HAP-1 (cell line): ENCODE measurements at regions not wholly inside any gene's neighbourhood (a gene's known extent, or its start where the extent isn't known, plus 50 kb on each side); places are given as distances from the start of the nearest gene placed in this dataset.
A peak's percentile ranks its signal among the peaks of the same experiment; 100 is the strongest.

Experiments used
- DNase-seq, 2 experiments: peaks; one replicate each; pipeline ENCODE4 v3.0.0-alpha.2; 2016 to 2020; ENCODE audit warnings: low spot score in 2 of 2
- H3K27me3 ChIP-seq: fragments of 250-450 bp; sonication (Bioruptor Pico); 2 replicates; pipeline ENCODE4 v1.5.1; 2020; ENCODE audit warnings: low read depth, mild to moderate bottlenecking, moderate library complexity
- H3K36me3 ChIP-seq: fragments of 250-450 bp; sonication (Bioruptor Pico); replicated peaks from 2 replicates; pipeline ENCODE4 v1.5.1; 2020; ENCODE audit warnings: mild to moderate bottlenecking
- H3K4me1 ChIP-seq: fragments of 250-450 bp; sonication (Bioruptor Pico); 2 replicates; pipeline ENCODE4 v1.5.1; 2020; ENCODE audit warnings: mild to moderate bottlenecking
- H3K4me3 ChIP-seq: fragments of 250-450 bp; sonication (Bioruptor Pico); 2 replicates; pipeline ENCODE4 v1.5.1; 2020; ENCODE audit warnings: mild to moderate bottlenecking, moderate library complexity
- H3K9me3 ChIP-seq: fragments of 250-450 bp; sonication (Bioruptor Pico); 2 replicates; pipeline ENCODE4 v1.5.1; 2020; ENCODE audit warnings: mild to moderate bottlenecking, moderate library complexity
- in situ Hi-C: fragments of 300-500 bp; cut with MboI; formaldehyde crosslinking; loops from 3 replicates; pipeline ENCODE4 v1.14.3; 2020; ENCODE audit warnings: low sequenced_read_pairs, inconsistent platforms, mixed read lengths

DNA sequence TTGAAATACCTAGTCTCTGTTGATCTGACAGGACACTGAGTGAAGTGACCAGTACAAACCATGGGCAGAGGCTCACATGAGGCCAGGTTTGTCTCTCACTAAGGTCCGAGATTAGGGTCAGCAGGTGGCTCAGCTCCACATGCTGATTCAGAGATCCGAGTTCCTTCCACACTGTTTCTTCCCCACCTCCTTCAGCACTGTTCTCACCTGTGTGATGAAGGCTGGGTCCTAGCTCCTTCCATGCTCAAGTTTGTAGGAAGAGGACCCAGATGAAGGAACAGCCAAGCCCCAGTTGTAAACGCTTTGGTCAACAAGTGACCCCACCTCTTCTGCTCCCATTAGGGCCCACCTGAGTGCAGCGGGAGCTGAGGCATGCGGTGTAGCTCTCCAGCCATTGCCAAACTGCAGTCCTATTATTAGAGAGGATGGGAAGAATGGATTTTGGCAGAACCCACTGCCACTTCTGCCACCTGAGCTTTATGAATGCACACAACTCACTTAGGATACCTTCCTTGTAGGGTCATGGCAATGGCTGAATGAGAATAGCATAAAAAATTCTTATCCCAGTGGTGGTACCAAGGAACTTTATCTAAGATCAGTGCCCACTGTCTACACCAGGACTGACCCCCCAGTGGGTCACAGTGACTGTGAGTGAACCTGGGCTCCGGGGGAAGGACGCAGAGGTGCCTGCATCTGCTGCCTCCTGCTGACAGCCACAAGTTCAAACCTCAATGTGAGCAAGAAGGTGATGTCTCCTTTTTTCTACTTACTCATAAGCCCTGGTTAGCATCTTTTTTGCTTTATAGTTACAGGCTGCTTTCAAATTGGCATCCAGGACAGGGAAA, 324.8 kb upstream of the HS6ST1 start:
- in situ Hi-C loops = no loop called here
- no peak for DNase-seq
- Histone ChIP-seq H3K36me3 (no peaks in the 10 kb centered on the region), H3K27me3 (no peaks in the 10 kb centered on the region), H3K9me3 (no peaks in the 10 kb centered on the region), H3K4me3 (no peak overlapping the region), H3K4me1 (no peaks in the 10 kb centered on the region)

DNA sequence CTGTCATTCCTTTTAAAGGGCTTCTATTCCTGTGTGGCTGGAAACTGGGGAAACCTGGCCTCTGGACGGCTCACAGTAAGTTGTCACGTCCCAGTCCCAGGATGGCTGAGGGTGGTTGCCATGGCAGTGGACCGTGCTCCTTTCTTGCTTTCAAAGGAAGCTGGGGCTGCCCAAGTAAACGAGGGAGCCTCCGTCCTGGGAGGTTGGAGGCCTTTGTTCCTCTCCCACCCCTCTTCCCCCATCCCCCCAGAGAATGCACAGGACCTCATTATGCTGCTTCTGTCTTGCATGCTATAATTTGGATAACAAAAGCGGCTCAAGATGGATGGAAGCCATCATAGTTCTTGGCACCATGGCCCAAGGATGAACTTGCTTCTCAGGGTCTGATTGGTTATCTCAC, 325.5 kb upstream of the HS6ST1 start:
- peak in 1 of 2 experiments; percentile 21 for DNase-seq
- no peaks in the 10 kb centered on the region for H3K9me3 ChIP-seq
- no peaks in the 10 kb centered on the region for H3K36me3 ChIP-seq
- no peak overlapping the region for H3K4me3 ChIP-seq
- H3K4me1 ChIP-seq = no peaks in the 10 kb centered on the region
- in situ Hi-C loops = no loop called here
- H3K27me3 ChIP-seq = no peaks in the 10 kb centered on the region

DNA sequence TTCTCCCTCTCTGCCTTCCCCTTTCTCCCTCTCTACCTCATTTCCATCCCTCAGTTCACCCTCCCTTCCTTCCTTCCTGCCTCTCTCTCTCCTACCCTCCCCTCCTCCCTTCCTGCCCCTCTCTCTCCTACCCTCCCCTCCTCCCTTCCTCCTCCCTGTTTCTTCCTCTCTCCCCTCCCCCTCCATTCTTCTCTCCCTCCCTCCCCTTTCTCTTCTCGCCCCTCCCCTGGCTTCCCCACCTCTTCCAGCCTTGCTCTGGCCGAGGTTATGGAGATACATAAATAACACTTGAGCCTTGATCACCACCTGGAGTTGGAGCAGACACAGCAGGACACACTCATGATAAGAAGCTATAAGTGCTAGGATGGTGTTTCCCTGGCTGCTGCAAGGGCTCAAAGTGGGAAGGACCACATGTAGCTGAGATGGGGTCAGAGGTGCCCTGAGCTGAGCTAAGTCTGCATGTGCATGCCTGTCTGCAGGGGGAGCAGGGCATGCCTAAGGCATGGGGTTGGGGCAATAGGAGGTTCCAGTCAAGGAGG, 326.1 kb upstream of the HS6ST1 start:
- in situ Hi-C loops = no loop called here
- Histone ChIP-seq H3K4me3 (no peak overlapping the region), H3K4me1 (no peaks in the 10 kb centered on the region), H3K27me3 (no peaks in the 10 kb centered on the region), H3K36me3 (no peaks in the 10 kb centered on the region), H3K9me3 (no peaks in the 10 kb centered on the region)
- DNase-seq = no peak

GRCh38 chr2:128645631-128646030, 327.0 kb upstream of the HS6ST1 start:
- Histone ChIP-seq H3K36me3 (no peaks in the 10 kb centered on the region), H3K27me3 (no peaks in the 10 kb centered on the region), H3K4me3 (no peak overlapping the region), H3K9me3 (no peaks in the 10 kb centered on the region), H3K4me1 (no peaks in the 10 kb centered on the region)
- in situ Hi-C loops = no loop called here
- no peak for DNase-seq

DNA sequence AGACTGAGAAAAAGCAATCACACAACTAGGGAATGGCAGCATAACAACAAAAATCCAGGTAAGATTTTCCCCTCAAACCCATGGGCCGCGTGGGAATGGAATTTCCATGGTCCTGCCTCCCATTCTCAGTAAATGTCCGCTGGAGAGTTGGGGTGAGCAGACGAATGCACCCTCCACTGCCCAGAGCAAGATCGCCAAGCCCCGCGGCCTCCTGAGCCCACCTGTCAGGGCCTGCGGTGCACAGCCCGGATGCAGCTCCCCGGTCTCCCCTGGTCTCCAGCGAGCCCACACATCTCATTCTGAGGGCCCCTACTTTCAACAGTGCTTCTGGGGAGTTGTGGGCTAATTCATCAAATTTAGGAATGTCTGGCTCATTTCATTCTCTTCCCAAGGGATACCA, 327.4 kb upstream of the HS6ST1 start:
- Histone ChIP-seq H3K36me3 (no peaks in the 10 kb centered on the region), H3K9me3 (no peaks in the 10 kb centered on the region), H3K27me3 (no peaks in the 10 kb centered on the region), H3K4me3 (no peak overlapping the region), H3K4me1 (no peaks in the 10 kb centered on the region)
- in situ Hi-C loops = no loop called here
- DNase-seq = no peak

DNA sequence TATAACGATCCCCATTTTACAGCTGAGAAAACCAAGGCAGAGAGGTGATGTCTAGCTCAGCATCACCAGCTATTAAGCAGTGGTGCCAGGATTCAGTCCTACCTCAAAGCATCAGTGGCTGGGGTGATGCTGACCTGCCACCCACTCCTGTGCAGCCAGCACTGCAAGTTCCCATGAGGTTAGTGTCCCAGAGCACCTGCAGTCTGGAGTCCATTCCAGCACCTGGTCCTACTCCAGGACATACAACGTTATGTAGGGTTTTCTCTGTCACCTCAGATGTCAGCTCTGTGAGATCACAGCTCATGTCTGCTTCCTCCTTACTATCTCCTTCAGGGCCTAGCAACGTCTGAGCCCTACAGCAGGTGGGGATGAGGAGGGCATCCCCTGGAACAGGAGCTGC, 328.0 kb upstream of the HS6ST1 start:
- no peak for DNase-seq

DNA sequence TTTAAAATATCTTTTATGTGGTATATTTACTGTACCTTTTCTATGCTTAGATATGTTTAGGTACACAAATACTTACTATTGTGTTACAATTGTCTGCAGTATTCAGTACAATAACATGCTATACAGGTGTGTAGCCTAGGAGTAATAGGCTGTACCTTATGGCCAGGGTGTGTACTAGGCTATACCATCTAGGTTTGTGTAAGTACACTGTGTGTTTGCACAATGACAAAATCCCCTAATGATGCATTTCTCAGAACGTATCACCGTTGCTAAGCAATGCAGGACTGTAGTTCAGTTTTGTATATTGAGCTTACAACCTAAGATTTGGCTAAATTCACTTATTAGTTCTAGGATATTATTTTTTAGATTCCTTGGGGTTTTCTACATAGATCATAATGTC, 332.3 kb upstream of the HS6ST1 start:
- no peaks in the 10 kb centered on the region for H3K4me1 ChIP-seq
- in situ Hi-C loops = no loop called here
- H3K36me3 ChIP-seq = no peaks in the 10 kb centered on the region
- no peak overlapping the region for H3K4me3 ChIP-seq
- no peaks in the 10 kb centered on the region for H3K27me3 ChIP-seq
- no peak for DNase-seq
- H3K9me3 ChIP-seq = no peaks in the 10 kb centered on the region

More for the DNA sequence above, 328.0 kb upstream of the HS6ST1 start:
- Histone ChIP-seq H3K27me3 (no peaks in the 10 kb centered on the region), H3K9me3 (no peaks in the 10 kb centered on the region), H3K36me3 (no peaks in the 10 kb centered on the region), H3K4me3 (no peak overlapping the region), H3K4me1 (no peaks in the 10 kb centered on the region)
- in situ Hi-C loops = no loop called here

- Histone ChIP-seq H3K4me3 (no peak overlapping the region), H3K4me1 (no peaks in the 10 kb centered on the region)
- DNase-seq = no peak
Measured at GRCh38 chr2:128654408-128654807, 335.7 kb upstream of the HS6ST1 start.

GRCh38 chr2:128660836-128661235, 342.2 kb upstream of the HS6ST1 start:
- in situ Hi-C loops = no loop called here
- no peaks in the 10 kb centered on the region for H3K9me3 ChIP-seq
- H3K4me3 ChIP-seq = no peak overlapping the region
- H3K27me3 ChIP-seq = no peaks in the 10 kb centered on the region
- H3K36me3 ChIP-seq = no peaks in the 10 kb centered on the region
- H3K4me1 ChIP-seq = no peaks in the 10 kb centered on the region
- no peak for DNase-seq

More at GRCh38 chr2:128654408-128654807, 335.7 kb upstream of the HS6ST1 start:
- Histone ChIP-seq H3K9me3 (no peaks in the 10 kb centered on the region), H3K36me3 (no peaks in the 10 kb centered on the region), H3K27me3 (no peaks in the 10 kb centered on the region)
- in situ Hi-C loops = no loop called here

DNA sequence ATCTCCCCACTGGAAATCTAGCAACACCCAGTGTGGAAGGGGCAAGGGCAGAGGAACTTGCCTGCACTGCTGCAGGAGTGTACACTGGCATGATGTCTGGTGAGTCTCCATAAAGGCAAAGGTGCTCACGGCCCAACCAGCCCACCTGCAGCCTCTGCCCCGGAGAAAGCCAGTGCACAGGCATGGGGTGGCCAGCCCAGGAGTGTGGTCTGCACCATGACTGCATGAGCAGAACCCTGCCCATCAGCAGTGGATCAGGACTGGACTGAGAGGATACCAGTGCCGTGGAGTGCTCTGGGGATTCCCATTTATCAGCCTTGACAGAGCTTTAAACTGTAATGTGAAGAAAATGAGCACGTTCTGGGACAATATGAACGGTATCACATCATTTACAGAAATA, 342.6 kb upstream of the HS6ST1 start:
- Histone ChIP-seq H3K4me1 (no peaks in the 10 kb centered on the region), H3K27me3 (no peaks in the 10 kb centered on the region), H3K36me3 (no peaks in the 10 kb centered on the region), H3K4me3 (no peak overlapping the region), H3K9me3 (no peaks in the 10 kb centered on the region)
- no peak for DNase-seq
- in situ Hi-C loops = no loop called here

DNA sequence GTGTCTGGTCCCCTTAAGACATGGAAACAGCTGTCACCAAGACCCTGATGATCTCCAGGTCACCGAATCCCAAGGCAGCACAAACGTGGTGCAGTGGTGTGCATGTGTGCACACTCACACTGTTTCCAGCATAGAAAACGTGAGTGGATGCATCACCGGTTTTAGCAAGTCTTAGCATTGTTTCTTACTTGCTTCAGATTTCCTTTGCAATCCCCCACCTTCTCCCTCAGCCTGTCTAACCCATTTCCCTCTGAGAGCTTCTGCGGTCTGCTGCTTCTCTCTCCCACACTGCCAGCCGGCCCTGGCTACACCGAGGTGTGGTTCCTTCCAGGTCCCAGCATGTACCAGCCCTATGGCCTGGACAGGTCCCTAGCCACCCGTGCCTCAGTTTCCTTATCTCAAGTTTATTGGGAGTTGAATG, 343.4 kb upstream of the HS6ST1 start:
- Histone ChIP-seq H3K36me3 (no peaks in the 10 kb centered on the region), H3K9me3 (no peaks in the 10 kb centered on the region), H3K4me1 (no peaks in the 10 kb centered on the region), H3K4me3 (no peak overlapping the region), H3K27me3 (no peaks in the 10 kb centered on the region)
- DNase-seq = no peak
- in situ Hi-C loops = no loop called here

- Histone ChIP-seq H3K27me3 (no peaks in the 10 kb centered on the region), H3K4me1 (no peaks in the 10 kb centered on the region), H3K36me3 (no peaks in the 10 kb centered on the region), H3K9me3 (no peaks in the 10 kb centered on the region), H3K4me3 (no peak overlapping the region)
- DNase-seq = no peak
- in situ Hi-C loops = no loop called here
Measured at GRCh38 chr2:128663371-128664050, 344.8 kb upstream of the HS6ST1 start.

GRCh38 chr2:128664499-128664971, 345.9 kb upstream of the HS6ST1 start:
- Histone ChIP-seq H3K4me1 (no peaks in the 10 kb centered on the region), H3K27me3 (no peaks in the 10 kb centered on the region), H3K9me3 (no peaks in the 10 kb centered on the region), H3K36me3 (no peaks in the 10 kb centered on the region), H3K4me3 (no peak overlapping the region)
- in situ Hi-C loops = no loop called here
- no peak for DNase-seq

- Histone ChIP-seq H3K9me3 (no peaks in the 10 kb centered on the region), H3K4me3 (no peak overlapping the region), H3K36me3 (no peaks in the 10 kb centered on the region), H3K4me1 (no peaks in the 10 kb centered on the region), H3K27me3 (no peaks in the 10 kb centered on the region)
- in situ Hi-C loops = no loop called here
- no peak for DNase-seq
Measured at GRCh38 chr2:128665113-128665512, 346.4 kb upstream of the HS6ST1 start.
